HepG2 (cell line): ENCODE measurements at regions not wholly inside any gene's neighbourhood (a gene's known extent, or its start where the extent isn't known, plus 50 kb on each side); places are given as distances from the start of the nearest gene placed in this dataset.

Experiments used
- ATAC-seq: fragments of 200-7000 bp; cut with Tn5 transposase; 3 replicates; pipeline ENCODE4 v1.9.1; 2020; ENCODE audit warnings: mild to moderate bottlenecking, moderate library complexity
- BruUV-seq: library from RNA; stranded (reverse); fragments of 400-500 nt; replicated peaks from 2 replicates; lab custom pipeline; 2021; lab: Mats Ljungman, UMichigan
- CTCF ChIA-PET: fragments of 300-600 bp; formaldehyde crosslinking; extraction: SDS; loops from one replicate; lab custom pipeline; 2021; ENCODE audit warnings: low total read pairs, inconsistent platforms, low intra/inter-chr PET ratio; lab: Yijun Ruan, JAX
- POLR2A ChIA-PET: fragments of 350-600 bp; sonication (Branson Sonifier 250); formaldehyde crosslinking; loops from one replicate; lab custom pipeline; 2020; ENCODE audit warnings: antibody characterized with exemption, inconsistent platforms; lab: Yijun Ruan, JAX
- DNase-seq: peaks from one replicate; pipeline ENCODE4 v3.0.0-alpha.2; 2015; ENCODE audit warnings: low spot score
- FAIRE-seq: peaks from 3 replicates; lab custom pipeline; 2011; peaks lifted over from hg19 to GRCh38; lab: Jason Lieb, UNC
- H2AFZ ChIP-seq: one replicate; pipeline ENCODE4 v1.6.1; 2011; ENCODE audit warnings: low read length, inconsistent platforms
- H3K27ac ChIP-seq: fragments of 300-600 bp; 3 replicates; pipeline ENCODE4 v1.8.0; 2011; ENCODE audit warnings: mixed run types, mild to moderate bottlenecking, mixed read lengths, low read length, inconsistent platforms; ENCODE audit not compliant: insufficient read depth; ENCODE audit errors: extremely low read length
- H3K27me3 ChIP-seq, 2 experiments: fragments of 200-600 bp in 1 of 2; 2 replicates in 1 of 2; 3 replicates in 1 of 2; pipeline versions ENCODE4 v1.6.0 to v1.8.0; 2011; ENCODE audit warnings: low read length in 2 of 2, mild to moderate bottlenecking in 2 of 2, moderate library complexity in 2 of 2, inconsistent platforms in 1 of 2; ENCODE audit not compliant: insufficient read depth in 2 of 2, control insufficient read depth in 1 of 2
- H3K36me3 ChIP-seq, 2 experiments: fragments of 200-600 bp in 1 of 2; replicated peaks in 1 of 2; 2 replicates in 1 of 2; 3 replicates in 1 of 2; pipeline versions ENCODE4 v1.5.1 to v1.8.0; 2011; ENCODE audit warnings: low read length in 2 of 2, inconsistent platforms in 1 of 2; ENCODE audit not compliant: insufficient read depth in 2 of 2, control insufficient read depth in 1 of 2
- H3K4me1 ChIP-seq: 2 replicates; pipeline ENCODE4 v1.5.1; 2012; ENCODE audit warnings: low read length, inconsistent platforms; ENCODE audit not compliant: insufficient read depth
- H3K4me2 ChIP-seq: 2 replicates; pipeline ENCODE4 v1.6.0; 2011; ENCODE audit warnings: low read depth, low read length, inconsistent platforms
- H3K4me3 ChIP-seq, 3 experiments: fragments of 200-600 bp in 1 of 3; sonication (generic), shearing (Covaris generic) in 1 of 3; replicated peaks in 1 of 3; 2 replicates each; pipeline ENCODE4 v1.5.1; 2011 to 2016; ENCODE audit warnings: low read length in 3 of 3, inconsistent platforms in 2 of 3, low read depth in 2 of 3, mild to moderate bottlenecking in 2 of 3, control low read depth in 1 of 3, mixed read lengths in 1 of 3; ENCODE audit not compliant: insufficient read depth in 1 of 3
- H3K79me2 ChIP-seq: one replicate; pipeline ENCODE4 v1.6.1; 2011; ENCODE audit warnings: low read length, inconsistent platforms; ENCODE audit not compliant: insufficient read depth
- H3K9ac ChIP-seq: 2 replicates; pipeline ENCODE4 v1.6.0; 2011; ENCODE audit warnings: mild to moderate bottlenecking, low read depth, low read length, inconsistent platforms; ENCODE audit not compliant: insufficient read depth
- H3K9me3 ChIP-seq: 2 replicates; pipeline ENCODE4 v1.5.1; 2012; ENCODE audit warnings: mild to moderate bottlenecking, low read length
- H4K20me1 ChIP-seq: 2 replicates; pipeline ENCODE4 v1.6.0; 2011; ENCODE audit warnings: inconsistent platforms, mild to moderate bottlenecking, low read length, moderate library complexity; ENCODE audit not compliant: insufficient read depth
- CEBPG ChIP-seq: IDR thresholded peaks from 2 replicates; pipeline ENCODE4 v1.6.1; 2016
- ETV5 ChIP-seq: IDR thresholded peaks from 2 replicates; pipeline ENCODE4 v1.6.1; 2018; ENCODE audit warnings: missing biosample characterization, missing genetic modification reagents, inconsistent platforms, borderline replicate concordance
- GATA4 ChIP-seq: sonication (generic); IDR thresholded peaks from 2 replicates; pipeline ENCODE4 v1.6.1; 2016; ENCODE audit warnings: antibody characterized with exemption, low read depth, borderline replicate concordance
- GATAD2A ChIP-seq: IDR thresholded peaks from 2 replicates; pipeline ENCODE4 v1.6.1; 2016
- MTA1 ChIP-seq: sonication (generic); formaldehyde crosslinking; IDR thresholded peaks from 2 replicates; pipeline ENCODE4 v1.4.0; 2020; ENCODE audit warnings: missing genetic modification reagents, mild to moderate bottlenecking, borderline replicate concordance
- RFXAP ChIP-seq: sonication (generic); formaldehyde crosslinking; IDR thresholded peaks from 2 replicates; pipeline ENCODE4 v1.4.0; 2020; ENCODE audit warnings: missing genetic modification reagents, borderline replicate concordance
- SAP130 ChIP-seq: IDR thresholded peaks from 2 replicates; pipeline ENCODE4 v1.6.1; 2016; ENCODE audit warnings: low read depth
- SIN3B ChIP-seq: fragments of 150-350 bp; IDR thresholded peaks from 2 replicates; pipeline ENCODE4 v1.6.1; 2014; ENCODE audit warnings: low read length
- STAG1 ChIP-seq: sonication (generic); formaldehyde crosslinking; IDR thresholded peaks from 2 replicates; pipeline ENCODE4 v1.4.0; 2020; ENCODE audit warnings: missing genetic modification reagents
- TBX2 ChIP-seq: sonication (generic); formaldehyde crosslinking; IDR thresholded peaks from 2 replicates; pipeline ENCODE4 v1.5.0; 2020; ENCODE audit warnings: missing genetic modification reagents, mild to moderate bottlenecking, borderline replicate concordance
- TBX3 ChIP-seq: fragments of 450-650 bp; IDR thresholded peaks from 2 replicates; pipeline ENCODE4 v1.6.1; 2017; ENCODE audit warnings: antibody characterized with exemption, mild to moderate bottlenecking, inconsistent platforms, borderline replicate concordance
- TCF7 ChIP-seq: sonication (generic); IDR thresholded peaks from 2 replicates; pipeline ENCODE4 v1.6.1; 2016; ENCODE audit warnings: antibody characterized with exemption, low read depth
- ZFY ChIP-seq: sonication (generic); formaldehyde crosslinking; IDR thresholded peaks from 2 replicates; pipeline ENCODE4 v1.4.0; 2020; ENCODE audit warnings: missing genetic modification reagents
- ZNF207 ChIP-seq: fragments of 450-650 bp; IDR thresholded peaks from 2 replicates; pipeline ENCODE4 v1.6.1; 2016; ENCODE audit warnings: antibody characterized with exemption, borderline replicate concordance
- ZNF569 ChIP-seq: sonication (generic); formaldehyde crosslinking; IDR thresholded peaks from 2 replicates; pipeline ENCODE4 v1.5.0; 2020; ENCODE audit warnings: mild to moderate bottlenecking, missing genetic modification reagents, moderate library complexity, borderline replicate concordance
- ZNF780A ChIP-seq: sonication (generic); formaldehyde crosslinking; IDR thresholded peaks from 2 replicates; pipeline ENCODE4 v1.8.0; 2022; ENCODE audit warnings: mild to moderate bottlenecking, missing genetic modification reagents, moderate library complexity
- WGBS: methylation state at CpG from one replicate; pipeline ENCODE4 v1.1.6; 2017; ENCODE audit warnings: low lambda C conversion rate; 5-methylcytosine and 5-hydroxymethylcytosine counted together
- in situ Hi-C: cut with HindIII; loops from 2 replicates; pipeline ENCODE4 v1.10.0; 2017; ENCODE audit warnings: low pct_unique_long_range_greater_than_20kb; ENCODE audit not compliant: extremely low pct_ligation_motif_present
- intact Hi-C: fragments of 100-400 bp; cut with micrococcal nuclease; formaldehyde crosslinking; loops from one replicate; pipeline ENCODE4 v1.10.0; 2022; ENCODE audit not compliant: unreplicated experiment
- TF ChIP-seq, protein P1 (sequence below): sonication (generic); formaldehyde crosslinking; IDR thresholded peaks from 2 replicates; pipeline ENCODE4 v1.5.0; 2020; ENCODE audit warnings: mild to moderate bottlenecking, missing genetic modification reagents, moderate library complexity
- TF ChIP-seq, protein P2 (sequence below): sonication (generic); formaldehyde crosslinking; IDR thresholded peaks from 2 replicates; pipeline ENCODE4 v1.4.0; 2020; ENCODE audit warnings: low read depth, mild to moderate bottlenecking, missing genetic modification reagents
- TF ChIP-seq, protein P3 (sequence below): sonication (generic); formaldehyde crosslinking; IDR thresholded peaks from 2 replicates; pipeline ENCODE4 v1.4.0; 2020; ENCODE audit warnings: missing genetic modification reagents, low read depth, mild to moderate bottlenecking, borderline replicate concordance
- TF ChIP-seq, protein P4 (sequence below): sonication (generic); formaldehyde crosslinking; IDR thresholded peaks from 2 replicates; pipeline ENCODE4 v1.5.1; 2020; ENCODE audit warnings: mild to moderate bottlenecking, missing genetic modification reagents, borderline replicate concordance
- TF ChIP-seq, protein P5 (sequence below), 2 experiments: fragments of 450-650 bp in 1 of 2; sonication (generic) in 1 of 2; formaldehyde crosslinking; IDR thresholded peaks; 2 replicates each; pipeline versions ENCODE4 v1.5.0 to v1.8.0; 2020 to 2022; ENCODE audit warnings: mild to moderate bottlenecking in 1 of 2, missing genetic modification reagents in 1 of 2

DNA sequence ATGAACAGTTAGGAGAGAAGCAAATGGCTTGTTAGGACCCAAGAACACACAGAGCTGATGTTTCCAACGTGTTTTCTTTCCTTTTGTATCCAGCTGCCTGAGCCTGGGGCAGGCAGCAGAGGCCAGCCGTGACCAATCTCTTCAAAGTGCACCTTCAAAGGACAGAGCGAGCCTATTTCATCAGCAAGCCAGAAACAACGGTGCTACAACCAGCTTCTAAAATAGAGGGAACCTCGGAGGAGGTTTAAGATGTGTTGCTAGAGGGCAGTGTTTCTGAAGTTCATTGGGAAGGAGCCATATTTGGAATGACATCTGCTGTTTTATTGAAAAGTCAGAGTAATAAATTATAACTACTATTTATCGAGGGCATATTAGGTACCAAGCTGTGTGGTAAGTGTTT is 56.2 kb upstream of the RFC3 start:
- WGBS = under 1% methylated on average over 6 of the region's 6 CpGs
- peak overlapping the region; percentile 79 for H2AFZ ChIP-seq
- ChIA-PET POLR2A (interaction anchor here (0.9 kb wide), 1 partner anchor 10 kb away, joined by 3 read pairs; no protein-coding TSS in a partner anchor), CTCF (no interaction called here)
- H4K20me1 ChIP-seq = no peaks in the 10 kb centered on the region
- peaks cover 8% of the 10 kb centered on the region for H3K4me1 ChIP-seq
- 0 out of 5 replicates have a peak, but pooled peaks cover 0 to 3% of the 10 kb centered on the region in 2 experiments for H3K27me3 ChIP-seq
- intact Hi-C loops (no loop called here), in situ Hi-C loops (no loop called here)
- H3K79me2 ChIP-seq = no peaks in the 10 kb centered on the region
- H3K9me3 ChIP-seq = no peaks in the 10 kb centered on the region
- H3K27ac ChIP-seq = no peak overlapping the region
- no peak overlapping the region for H3K9ac ChIP-seq
- ATAC-seq = peak; percentile 92
- peak; percentile 84 for FAIRE-seq
- H3K4me3 ChIP-seq = no peak overlapping the region; a peak in 1 of 6 replicates
- BruUV-seq = no TSS peak
- peak overlapping the region; percentile 57 for H3K4me2 ChIP-seq
- peak; percentile 23 for DNase-seq
- H3K36me3 ChIP-seq = no peaks in the 10 kb centered on the region
- TF ChIP-seq MTA1 (no peak), SAP130 (CRISPR knock-in tag) (no peak), ZNF207 (no peak), GATAD2A (CRISPR knock-in tag) (0 out of 2 replicates have a peak, but pooled peaks have one; percentile 13), RFXAP (no peak), CEBPG (CRISPR knock-in tag) (peak; percentile 42), GATA4 (no peak), ZNF569 (CRISPR knock-in tag) (no peak), ZFY (no peak), STAG1 (CRISPR knock-in tag) (peak; percentile 41), ETV5 (CRISPR knock-in tag) (no peak), TBX2 (no peak), SIN3B (no peak), ZNF780A (CRISPR knock-in tag) (no peak), TCF7 (0 out of 2 replicates have a peak, but pooled peaks have one; percentile 15), TBX3 (no peak)
- TF ChIP-seq, protein P1, sequence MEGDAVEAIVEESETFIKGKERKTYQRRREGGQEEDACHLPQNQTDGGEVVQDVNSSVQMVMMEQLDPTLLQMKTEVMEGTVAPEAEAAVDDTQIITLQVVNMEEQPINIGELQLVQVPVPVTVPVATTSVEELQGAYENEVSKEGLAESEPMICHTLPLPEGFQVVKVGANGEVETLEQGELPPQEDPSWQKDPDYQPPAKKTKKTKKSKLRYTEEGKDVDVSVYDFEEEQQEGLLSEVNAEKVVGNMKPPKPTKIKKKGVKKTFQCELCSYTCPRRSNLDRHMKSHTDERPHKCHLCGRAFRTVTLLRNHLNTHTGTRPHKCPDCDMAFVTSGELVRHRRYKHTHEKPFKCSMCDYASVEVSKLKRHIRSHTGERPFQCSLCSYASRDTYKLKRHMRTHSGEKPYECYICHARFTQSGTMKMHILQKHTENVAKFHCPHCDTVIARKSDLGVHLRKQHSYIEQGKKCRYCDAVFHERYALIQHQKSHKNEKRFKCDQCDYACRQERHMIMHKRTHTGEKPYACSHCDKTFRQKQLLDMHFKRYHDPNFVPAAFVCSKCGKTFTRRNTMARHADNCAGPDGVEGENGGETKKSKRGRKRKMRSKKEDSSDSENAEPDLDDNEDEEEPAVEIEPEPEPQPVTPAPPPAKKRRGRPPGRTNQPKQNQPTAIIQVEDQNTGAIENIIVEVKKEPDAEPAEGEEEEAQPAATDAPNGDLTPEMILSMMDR = peak; percentile 50
- TF ChIP-seq, protein P2, sequence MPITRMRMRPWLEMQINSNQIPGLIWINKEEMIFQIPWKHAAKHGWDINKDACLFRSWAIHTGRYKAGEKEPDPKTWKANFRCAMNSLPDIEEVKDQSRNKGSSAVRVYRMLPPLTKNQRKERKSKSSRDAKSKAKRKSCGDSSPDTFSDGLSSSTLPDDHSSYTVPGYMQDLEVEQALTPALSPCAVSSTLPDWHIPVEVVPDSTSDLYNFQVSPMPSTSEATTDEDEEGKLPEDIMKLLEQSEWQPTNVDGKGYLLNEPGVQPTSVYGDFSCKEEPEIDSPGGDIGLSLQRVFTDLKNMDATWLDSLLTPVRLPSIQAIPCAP (CRISPR knock-in tag) = no peak
- TF ChIP-seq, protein P3, sequence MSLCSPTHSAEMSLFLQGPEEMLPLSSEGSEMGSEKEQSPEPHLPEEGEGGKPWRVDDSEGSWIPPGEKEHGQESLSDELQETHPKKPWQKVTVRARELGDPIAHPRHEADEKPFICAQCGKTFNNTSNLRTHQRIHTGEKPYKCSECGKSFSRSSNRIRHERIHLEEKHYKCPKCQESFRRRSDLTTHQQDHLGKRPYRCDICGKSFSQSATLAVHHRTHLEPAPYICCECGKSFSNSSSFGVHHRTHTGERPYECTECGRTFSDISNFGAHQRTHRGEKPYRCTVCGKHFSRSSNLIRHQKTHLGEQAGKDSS (CRISPR knock-in tag) = no peak
- TF ChIP-seq, protein P4, sequence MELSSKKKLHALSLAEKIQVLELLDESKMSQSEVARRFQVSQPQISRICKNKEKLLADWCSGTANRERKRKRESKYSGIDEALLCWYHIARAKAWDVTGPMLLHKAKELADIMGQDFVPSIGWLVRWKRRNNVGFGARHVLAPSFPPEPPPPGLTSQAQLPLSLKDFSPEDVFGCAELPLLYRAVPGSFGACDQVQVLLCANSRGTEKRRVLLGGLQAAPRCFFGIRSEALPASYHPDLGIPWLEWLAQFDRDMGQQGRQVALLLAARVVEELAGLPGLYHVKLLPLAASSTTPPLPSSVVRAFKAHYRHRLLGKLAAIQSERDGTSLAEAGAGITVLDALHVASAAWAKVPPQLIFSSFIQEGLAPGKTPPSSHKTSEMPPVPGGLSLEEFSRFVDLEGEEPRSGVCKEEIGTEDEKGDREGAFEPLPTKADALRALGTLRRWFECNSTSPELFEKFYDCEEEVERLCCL (CRISPR knock-in tag) = no peak
- TF ChIP-seq, protein P5, sequence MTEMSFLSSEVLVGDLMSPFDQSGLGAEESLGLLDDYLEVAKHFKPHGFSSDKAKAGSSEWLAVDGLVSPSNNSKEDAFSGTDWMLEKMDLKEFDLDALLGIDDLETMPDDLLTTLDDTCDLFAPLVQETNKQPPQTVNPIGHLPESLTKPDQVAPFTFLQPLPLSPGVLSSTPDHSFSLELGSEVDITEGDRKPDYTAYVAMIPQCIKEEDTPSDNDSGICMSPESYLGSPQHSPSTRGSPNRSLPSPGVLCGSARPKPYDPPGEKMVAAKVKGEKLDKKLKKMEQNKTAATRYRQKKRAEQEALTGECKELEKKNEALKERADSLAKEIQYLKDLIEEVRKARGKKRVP (CRISPR knock-in tag; IDR thresholded peaks at IDR 0.05) = peak in 1 of 2 experiments; percentile 62; a peak in 2 of 4 replicates
